Kidney capillary endothelial cell (primary cell): ENCODE measurements at regions not wholly inside any gene's neighbourhood (a gene's known extent, or its start where the extent isn't known, plus 50 kb on each side); places are given as distances from the start of the nearest gene placed in this dataset.

ENCODE experiments used
- DNase-seq: peaks from one replicate; pipeline ENCODE4 v3.0.0-alpha.2; 2018; ENCODE audit warnings: low spot score

GRCh38 chr5:73339051-73339575 lies 109.5 kb downstream of the FOXD1 start:
- no peak for DNase-seq

GRCh38 chr5:73338256-73339050 lies 110.1 kb downstream of the FOXD1 start:
- DNase-seq, result no peak

- DNase-seq, result no peak
These were observed 110.9 kb downstream of the FOXD1 start for GRCh38 chr5:73337586-73338255.

GRCh38 chr5:73336366-73336765 lies 112.2 kb downstream of the FOXD1 start:
- DNase-seq, result no peak

- DNase-seq, result no peak
These were observed 114.5 kb downstream of the FOXD1 start for GRCh38 chr5:73333944-73334703.

GRCh38 chr5:73330613-73331012 lies 118.0 kb downstream of the FOXD1 start:
- no peak for DNase-seq

- no peak for DNase-seq
These were observed 119.9 kb downstream of the FOXD1 start for GRCh38 chr5:73328640-73329039.

- peak; percentile 26 for DNase-seq
These were observed 120.6 kb downstream of the FOXD1 start for GRCh38 chr5:73327908-73328455.

GRCh38 chr5:73325546-73325945 lies 123.0 kb downstream of the FOXD1 start:
- DNase-seq, result no peak

GRCh38 chr5:73323466-73323865 lies 125.1 kb downstream of the FOXD1 start:
- DNase-seq, result no peak

GRCh38 chr5:73322437-73323076 lies 126.0 kb downstream of the FOXD1 start:
- no peak for DNase-seq

- DNase-seq, result peak; percentile 93
These were observed 126.7 kb downstream of the FOXD1 start for GRCh38 chr5:73321757-73322436.

- no peak for DNase-seq
These were observed 129.5 kb downstream of the FOXD1 start for GRCh38 chr5:73319036-73319435.

GRCh38 chr5:73318308-73318719 lies 130.3 kb downstream of the FOXD1 start:
- no peak for DNase-seq

GRCh38 chr5:73317523-73317922 lies 131.1 kb downstream of the FOXD1 start:
- no peak for DNase-seq

- DNase-seq, result no peak
These were observed 134.0 kb downstream of the FOXD1 start for GRCh38 chr5:73314395-73315257.

- DNase-seq, result no peak
These were observed 135.6 kb downstream of the FOXD1 start for GRCh38 chr5:73312872-73313510.

- DNase-seq, result no peak
These were observed 136.3 kb downstream of the FOXD1 start for GRCh38 chr5:73312146-73312871.
